Breast epithelium (tissue), 4 donors: ENCODE measurements at regions not wholly inside any gene's neighbourhood (a gene's known extent, or its start where the extent isn't known, plus 50 kb on each side); places are given as distances from the start of the nearest gene placed in this dataset.
"Not testable (repeated sequence)": the region's sequence is repeated elsewhere in the genome, so short reads cannot be mapped to it uniquely, and the experiment has no call there.

Source experiments
- DNase-seq, 2 donors: peaks; one replicate each; pipeline ENCODE4 v3.0.0-alpha.2; 2019; ENCODE audit warnings: low spot score in 2 of 2
- H3K27ac ChIP-seq, 2 donors: fragments of 200-600 bp; sonication (generic) in 1 of 2; one replicate each; pipeline ENCODE4 v1.5.1; 2016 to 2019; ENCODE audit warnings: mild to moderate bottlenecking in 1 of 2
- H3K27me3 ChIP-seq, 2 donors: fragments of 200-600 bp; sonication (generic) in 1 of 2; one replicate each; pipeline versions ENCODE4 v1.5.1 to v1.6.0; 2017 to 2019; ENCODE audit warnings: control low read depth in 1 of 2, mild to moderate bottlenecking in 1 of 2
- H3K36me3 ChIP-seq: fragments of 200-600 bp; one replicate; pipeline ENCODE4 v1.5.1; 2019
- H3K4me1 ChIP-seq, 2 donors: fragments of 200-600 bp; sonication (generic); one replicate each; pipeline ENCODE4 v1.5.1; 2016 to 2019; ENCODE audit warnings: control low read depth in 1 of 2
- H3K4me3 ChIP-seq, 3 donors: fragments of 200-600 bp; sonication (generic); 1 replicate in 2 of 3; 2 replicates in 1 of 3; pipeline ENCODE4 v1.5.1; 2016 to 2019; ENCODE audit warnings: mild to moderate bottlenecking in 3 of 3, moderate library complexity in 2 of 3
- H3K9me3 ChIP-seq, 2 donors: fragments of 200-600 bp; sonication (generic) in 1 of 2; one replicate each; pipeline ENCODE4 v1.5.1; 2016 to 2019; ENCODE audit warnings: control low read depth in 1 of 2
- POLR2A ChIP-seq: fragments of 450-650 bp; IDR thresholded peaks from one replicate; pipeline ENCODE4 v1.6.1; 2016; ENCODE audit warnings: antibody characterized with exemption, mild to moderate bottlenecking, moderate library complexity
- POLR2AphosphoS5 ChIP-seq, 3 donors: sonication (generic); formaldehyde crosslinking; IDR thresholded peaks; one replicate each; pipeline ENCODE4 v1.6.1; 2017; ENCODE audit warnings: antibody characterized with exemption in 3 of 3
- intact Hi-C: fragments of 100-400 bp; cut with DNase I; formaldehyde crosslinking; loops from one replicate; pipeline ENCODE4 v1.15.1; 2023; ENCODE audit warnings: low total_unique reads
- TF ChIP-seq, protein P1 (sequence below), 3 donors: fragments of 450-650 bp; IDR thresholded peaks; one replicate each; pipeline ENCODE4 v1.5.1; 2016 to 2017; ENCODE audit warnings: antibody characterized with exemption in 3 of 3, mild to moderate bottlenecking in 3 of 3, moderate library complexity in 3 of 3

GRCh38 chr12:31896514-31897039 is 62.6 kb upstream of the RESF1 start:
- intact Hi-C loops: no loop called here

DNA sequence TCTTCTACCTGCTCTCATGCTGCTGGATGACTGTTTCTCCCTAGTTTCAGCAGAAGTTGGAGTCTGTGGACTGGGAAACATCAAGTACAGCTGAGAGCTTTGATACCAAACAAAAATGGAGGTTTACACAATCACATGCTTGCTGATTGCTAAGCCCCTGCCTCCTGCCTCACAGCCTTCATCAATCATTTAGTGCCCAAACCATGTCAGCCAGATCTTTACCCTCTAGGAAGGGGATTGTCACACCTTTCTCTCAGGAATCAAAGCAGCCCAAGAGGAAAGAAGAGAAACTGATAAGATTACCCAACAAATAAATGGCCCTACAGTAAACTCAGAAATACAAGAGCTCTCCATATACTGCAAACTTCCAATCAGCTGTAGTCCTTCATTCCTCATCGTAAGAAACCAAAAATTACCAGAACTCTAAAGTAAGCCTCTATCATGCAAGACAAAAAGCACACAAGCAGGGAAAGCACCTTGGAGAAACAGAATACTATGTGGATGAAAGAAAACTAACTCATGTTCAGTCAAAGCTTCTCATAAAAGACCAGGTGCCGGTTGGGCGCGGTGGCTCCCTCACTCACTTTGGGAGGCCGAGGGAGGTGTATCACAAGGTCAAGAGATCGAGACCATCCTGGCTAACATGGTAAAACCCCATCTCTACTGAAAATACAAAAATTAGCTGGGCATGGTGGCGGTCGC is 63.6 kb upstream of the RESF1 start:
- Histone ChIP-seq H3K27ac (peak overlapping the region in 1 of 2 donors; percentile 38), H3K27me3 (no peaks in the 10 kb centered on the region), H3K4me1 (no peaks in the 10 kb centered on the region), H3K9me3 (no peaks in the 10 kb centered on the region), H3K4me3 (no peak overlapping the region), H3K36me3 (no peaks in the 10 kb centered on the region)
- no peak for DNase-seq
- intact Hi-C loops: no loop called here
- TF ChIP-seq, protein P1, sequence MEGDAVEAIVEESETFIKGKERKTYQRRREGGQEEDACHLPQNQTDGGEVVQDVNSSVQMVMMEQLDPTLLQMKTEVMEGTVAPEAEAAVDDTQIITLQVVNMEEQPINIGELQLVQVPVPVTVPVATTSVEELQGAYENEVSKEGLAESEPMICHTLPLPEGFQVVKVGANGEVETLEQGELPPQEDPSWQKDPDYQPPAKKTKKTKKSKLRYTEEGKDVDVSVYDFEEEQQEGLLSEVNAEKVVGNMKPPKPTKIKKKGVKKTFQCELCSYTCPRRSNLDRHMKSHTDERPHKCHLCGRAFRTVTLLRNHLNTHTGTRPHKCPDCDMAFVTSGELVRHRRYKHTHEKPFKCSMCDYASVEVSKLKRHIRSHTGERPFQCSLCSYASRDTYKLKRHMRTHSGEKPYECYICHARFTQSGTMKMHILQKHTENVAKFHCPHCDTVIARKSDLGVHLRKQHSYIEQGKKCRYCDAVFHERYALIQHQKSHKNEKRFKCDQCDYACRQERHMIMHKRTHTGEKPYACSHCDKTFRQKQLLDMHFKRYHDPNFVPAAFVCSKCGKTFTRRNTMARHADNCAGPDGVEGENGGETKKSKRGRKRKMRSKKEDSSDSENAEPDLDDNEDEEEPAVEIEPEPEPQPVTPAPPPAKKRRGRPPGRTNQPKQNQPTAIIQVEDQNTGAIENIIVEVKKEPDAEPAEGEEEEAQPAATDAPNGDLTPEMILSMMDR (IDR thresholded peaks at IDR 0.05): no peak
- TF ChIP-seq POLR2AphosphoS5 (IDR thresholded peaks at IDR 0.05) (no peak), POLR2A (no peak)

More at GRCh38 chr12:31896514-31897039, 62.6 kb upstream of the RESF1 start:
- Histone ChIP-seq H3K27me3 (no peaks in the 10 kb centered on the region), H3K4me1 (no peaks in the 10 kb centered on the region), H3K9me3 (no peaks in the 10 kb centered on the region), H3K27ac (no peak overlapping the region), H3K4me3 (no peak overlapping the region), H3K36me3 (no peaks in the 10 kb centered on the region)
- DNase-seq: peak in 1 of 2 donors; percentile 34
- TF ChIP-seq, protein P1 (IDR thresholded peaks at IDR 0.05): no peak
- TF ChIP-seq POLR2A (no peak), POLR2AphosphoS5 (IDR thresholded peaks at IDR 0.05) (no peak)

- DNase-seq: no peak
- Histone ChIP-seq H3K36me3 (no peaks in the 10 kb centered on the region), H3K27ac (no peak overlapping the region), H3K4me3 (no peak overlapping the region), H3K9me3 (no peaks in the 10 kb centered on the region), H3K27me3 (no peaks in the 10 kb centered on the region), H3K4me1 (no peaks in the 10 kb centered on the region)
- TF ChIP-seq, protein P1 (IDR thresholded peaks at IDR 0.05): no peak
- no peak for TF ChIP-seq POLR2A
- TF ChIP-seq POLR2AphosphoS5 (IDR thresholded peaks at IDR 0.05): no peak
- intact Hi-C loops: no loop called here
Observed at GRCh38 chr12:31890295-31891285, 68.6 kb upstream of the RESF1 start.

DNA sequence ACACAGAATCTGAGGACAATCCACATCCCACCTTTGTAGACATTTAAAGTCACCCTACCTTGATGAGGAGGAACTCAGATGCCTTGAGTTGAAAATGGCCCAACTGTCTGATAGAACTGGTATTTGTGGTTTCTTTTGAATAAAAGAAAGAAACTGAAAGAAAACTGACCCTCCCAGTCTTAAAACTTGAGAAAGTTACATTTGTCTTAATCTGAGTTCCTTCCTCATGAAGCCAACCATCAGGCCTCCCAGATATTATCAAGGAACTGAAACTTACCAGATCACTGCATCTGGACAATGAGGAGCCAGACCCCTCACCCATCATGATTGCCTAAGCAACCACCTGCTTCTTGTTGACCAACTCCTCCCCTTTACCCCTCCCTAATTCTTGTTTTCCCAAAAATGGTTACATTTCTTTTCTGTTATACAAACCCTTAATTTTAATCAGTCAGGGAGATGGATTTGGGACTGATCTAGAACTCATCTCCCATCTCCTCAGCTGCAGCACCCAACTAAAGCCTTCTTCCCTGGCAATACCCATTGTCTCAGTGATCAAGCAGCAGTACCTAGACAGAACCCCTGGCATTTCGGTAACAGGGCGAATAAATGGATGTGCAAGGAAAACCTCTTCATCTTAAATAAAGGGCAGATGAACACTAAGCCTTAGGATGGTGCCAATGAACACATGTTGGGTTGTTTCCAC is 72.0 kb upstream of the RESF1 start:
- no peak for DNase-seq
- no peaks in the 10 kb centered on the region for H3K4me1 ChIP-seq
- TF ChIP-seq POLR2AphosphoS5 (IDR thresholded peaks at IDR 0.05): no peak
- TF ChIP-seq, protein P1 (IDR thresholded peaks at IDR 0.05): no peak
- no peaks in the 10 kb centered on the region for H3K27me3 ChIP-seq
- H3K9me3 ChIP-seq: no peaks in the 10 kb centered on the region
- intact Hi-C loops: no loop called here
- no peak overlapping the region for H3K4me3 ChIP-seq
- no peaks in the 10 kb centered on the region for H3K36me3 ChIP-seq
- no peak overlapping the region for H3K27ac ChIP-seq

DNA sequence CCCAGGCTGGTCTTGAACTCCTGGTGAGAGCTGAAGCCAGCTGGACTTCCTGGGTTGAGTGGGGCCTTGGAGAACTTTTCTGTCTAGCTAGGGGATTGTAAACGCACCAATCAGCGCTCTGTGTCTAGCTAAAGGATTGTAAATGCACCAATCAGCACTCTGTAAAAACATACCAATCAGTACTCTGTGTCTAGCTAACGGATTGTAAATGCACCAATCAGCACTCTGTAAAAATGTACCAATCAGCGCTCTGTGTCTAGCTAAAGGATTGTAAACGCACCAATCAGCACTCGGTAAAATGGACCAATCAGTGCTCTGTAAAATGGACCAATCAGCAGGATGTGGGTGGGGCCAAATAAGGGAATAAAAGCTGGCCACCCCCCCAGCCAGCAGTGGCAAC is 76.5 kb upstream of the RESF1 start:
- H3K27ac ChIP-seq, DNase-seq, H3K9me3 ChIP-seq, H3K36me3 ChIP-seq, H3K4me3 ChIP-seq, H3K4me1 ChIP-seq, H3K27me3 ChIP-seq, intact Hi-C loops: not testable (repeated sequence)
